ENCODE measurements at regions not wholly inside any gene's neighbourhood (a gene's known extent, or its start where the extent isn't known, plus 50 kb on each side); places are given as distances from the start of the nearest gene placed in this dataset.

DNA sequence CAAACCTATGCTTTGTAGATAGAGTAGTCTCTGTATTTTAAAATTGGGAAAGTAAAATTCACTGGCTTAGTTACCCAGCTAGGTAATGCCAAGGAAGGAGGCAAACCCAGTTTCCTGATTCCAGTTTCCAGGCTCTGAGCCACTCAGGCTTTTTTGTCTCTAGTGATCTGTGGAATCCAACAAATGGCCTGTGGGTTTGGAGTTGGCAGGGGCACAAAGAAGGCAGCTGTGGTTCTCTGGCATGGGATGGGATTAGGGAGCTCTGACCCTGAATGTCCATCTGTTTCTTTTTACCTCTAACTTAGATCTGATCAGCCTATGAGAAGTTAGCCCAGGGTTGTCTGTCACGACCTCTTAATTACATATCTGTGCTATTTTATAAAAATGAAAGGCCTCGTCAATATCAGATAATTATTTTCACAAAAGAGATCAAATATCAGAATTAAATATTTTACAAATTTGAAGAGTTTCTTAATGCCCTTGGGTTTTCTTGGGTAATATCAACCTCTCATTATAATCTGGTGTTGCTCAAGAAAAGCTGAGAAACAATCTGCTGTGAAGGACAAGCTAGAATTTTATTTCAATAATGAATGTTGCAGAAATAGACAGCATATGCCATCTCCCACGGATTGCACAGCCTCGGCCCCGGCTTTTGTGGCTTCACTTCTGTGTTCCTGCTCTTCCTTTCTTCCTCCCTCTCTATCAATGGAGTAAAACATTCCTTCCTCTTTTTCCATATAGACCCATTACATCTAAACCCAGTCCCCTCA, 63.7 kb upstream of the DAZL start:
- DNase-seq (ENCODE audit: low spot score) (no peak), ATAC-seq (no peak)
- Histone ChIP-seq H3K79me2 (replicated peaks; ENCODE audit: insufficient read depth) (peaks cover 30% of the 10 kb centered on the region), H3K4me3 (no peak overlapping the region), H3K4me1 (ENCODE audit: insufficient read depth) (peaks cover 56% of the 10 kb centered on the region), H3K9me2 (ENCODE audit: insufficient read depth) (peaks cover 5% of the 10 kb centered on the region), H3K27ac (ENCODE audit: low read depth) (peak overlapping the region; percentile 95), H3K27me3 (ENCODE audit: insufficient read depth) (no peaks in the 10 kb centered on the region), H3K4me2 (no peak overlapping the region), H3K36me3 (ENCODE audit: insufficient read depth) (peaks cover 2% of the 10 kb centered on the region; the same call in 1 of the 2 replicates), H3F3A (replicated peaks; ENCODE audit: low read depth) (peaks cover 14% of the 10 kb centered on the region), H2AFZ (no peak overlapping the region), H4K20me1 (replicated peaks; ENCODE audit: insufficient read depth) (no peaks in the 10 kb centered on the region)
- peaks cover 23% of the 10 kb centered on the region for H3K9me3 Mint-ChIP-seq
- TF ChIP-seq ZNF331 (CRISPR knock-in tag; IDR thresholded peaks at IDR 0.05; ENCODE audit: low read depth), result no peak
- TF ChIP-seq EZH2 (IDR thresholded peaks at IDR 0.05; ENCODE audit: low read depth, unreplicated experiment), result no peak
- TF ChIP-seq STAT1 (IDR thresholded peaks at IDR 0.05; ENCODE audit: unreplicated experiment), result no peak
- TF ChIP-seq, protein P1, sequence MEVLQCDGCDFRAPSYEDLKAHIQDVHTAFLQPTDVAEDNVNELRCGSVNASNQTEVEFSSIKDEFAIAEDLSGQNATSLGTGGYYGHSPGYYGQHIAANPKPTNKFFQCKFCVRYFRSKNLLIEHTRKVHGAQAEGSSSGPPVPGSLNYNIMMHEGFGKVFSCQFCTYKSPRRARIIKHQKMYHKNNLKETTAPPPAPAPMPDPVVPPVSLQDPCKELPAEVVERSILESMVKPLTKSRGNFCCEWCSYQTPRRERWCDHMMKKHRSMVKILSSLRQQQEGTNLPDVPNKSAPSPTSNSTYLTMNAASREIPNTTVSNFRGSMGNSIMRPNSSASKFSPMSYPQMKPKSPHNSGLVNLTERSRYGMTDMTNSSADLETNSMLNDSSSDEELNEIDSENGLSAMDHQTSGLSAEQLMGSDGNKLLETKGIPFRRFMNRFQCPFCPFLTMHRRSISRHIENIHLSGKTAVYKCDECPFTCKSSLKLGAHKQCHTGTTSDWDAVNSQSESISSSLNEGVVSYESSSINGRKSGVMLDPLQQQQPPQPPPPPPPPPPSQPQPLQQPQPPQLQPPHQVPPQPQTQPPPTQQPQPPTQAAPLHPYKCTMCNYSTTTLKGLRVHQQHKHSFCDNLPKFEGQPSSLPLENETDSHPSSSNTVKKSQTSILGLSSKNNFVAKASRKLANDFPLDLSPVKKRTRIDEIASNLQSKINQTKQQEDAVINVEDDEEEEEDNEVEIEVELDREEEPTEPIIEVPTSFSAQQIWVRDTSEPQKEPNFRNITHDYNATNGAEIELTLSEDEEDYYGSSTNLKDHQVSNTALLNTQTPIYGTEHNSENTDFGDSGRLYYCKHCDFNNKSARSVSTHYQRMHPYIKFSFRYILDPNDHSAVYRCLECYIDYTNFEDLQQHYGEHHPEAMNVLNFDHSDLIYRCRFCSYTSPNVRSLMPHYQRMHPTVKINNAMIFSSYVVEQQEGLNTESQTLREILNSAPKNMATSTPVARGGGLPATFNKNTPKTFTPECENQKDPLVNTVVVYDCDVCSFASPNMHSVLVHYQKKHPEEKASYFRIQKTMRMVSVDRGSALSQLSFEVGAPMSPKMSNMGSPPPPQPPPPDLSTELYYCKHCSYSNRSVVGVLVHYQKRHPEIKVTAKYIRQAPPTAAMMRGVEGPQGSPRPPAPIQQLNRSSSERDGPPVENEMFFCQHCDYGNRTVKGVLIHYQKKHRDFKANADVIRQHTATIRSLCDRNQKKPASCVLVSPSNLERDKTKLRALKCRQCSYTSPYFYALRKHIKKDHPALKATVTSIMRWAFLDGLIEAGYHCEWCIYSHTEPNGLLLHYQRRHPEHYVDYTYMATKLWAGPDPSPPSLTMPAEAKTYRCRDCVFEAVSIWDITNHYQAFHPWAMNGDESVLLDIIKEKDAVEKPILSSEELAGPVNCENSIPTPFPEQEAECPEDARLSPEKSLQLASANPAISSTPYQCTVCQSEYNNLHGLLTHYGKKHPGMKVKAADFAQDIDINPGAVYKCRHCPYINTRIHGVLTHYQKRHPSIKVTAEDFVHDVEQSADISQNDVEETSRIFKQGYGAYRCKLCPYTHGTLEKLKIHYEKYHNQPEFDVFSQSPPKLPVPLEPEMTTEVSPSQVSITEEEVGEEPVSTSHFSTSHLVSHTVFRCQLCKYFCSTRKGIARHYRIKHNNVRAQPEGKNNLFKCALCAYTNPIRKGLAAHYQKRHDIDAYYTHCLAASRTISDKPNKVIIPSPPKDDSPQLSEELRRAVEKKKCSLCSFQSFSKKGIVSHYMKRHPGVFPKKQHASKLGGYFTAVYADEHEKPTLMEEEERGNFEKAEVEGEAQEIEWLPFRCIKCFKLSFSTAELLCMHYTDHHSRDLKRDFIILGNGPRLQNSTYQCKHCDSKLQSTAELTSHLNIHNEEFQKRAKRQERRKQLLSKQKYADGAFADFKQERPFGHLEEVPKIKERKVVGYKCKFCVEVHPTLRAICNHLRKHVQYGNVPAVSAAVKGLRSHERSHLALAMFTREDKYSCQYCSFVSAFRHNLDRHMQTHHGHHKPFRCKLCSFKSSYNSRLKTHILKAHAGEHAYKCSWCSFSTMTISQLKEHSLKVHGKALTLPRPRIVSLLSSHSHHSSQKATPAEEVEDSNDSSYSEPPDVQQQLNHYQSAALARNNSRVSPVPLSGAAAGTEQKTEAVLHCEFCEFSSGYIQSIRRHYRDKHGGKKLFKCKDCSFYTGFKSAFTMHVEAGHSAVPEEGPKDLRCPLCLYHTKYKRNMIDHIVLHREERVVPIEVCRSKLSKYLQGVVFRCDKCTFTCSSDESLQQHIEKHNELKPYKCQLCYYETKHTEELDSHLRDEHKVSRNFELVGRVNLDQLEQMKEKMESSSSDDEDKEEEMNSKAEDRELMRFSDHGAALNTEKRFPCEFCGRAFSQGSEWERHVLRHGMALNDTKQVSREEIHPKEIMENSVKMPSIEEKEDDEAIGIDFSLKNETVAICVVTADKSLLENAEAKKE (CRISPR knock-in tag; IDR thresholded peaks at IDR 0.05), result no peak
- TF ChIP-seq, protein P2, sequence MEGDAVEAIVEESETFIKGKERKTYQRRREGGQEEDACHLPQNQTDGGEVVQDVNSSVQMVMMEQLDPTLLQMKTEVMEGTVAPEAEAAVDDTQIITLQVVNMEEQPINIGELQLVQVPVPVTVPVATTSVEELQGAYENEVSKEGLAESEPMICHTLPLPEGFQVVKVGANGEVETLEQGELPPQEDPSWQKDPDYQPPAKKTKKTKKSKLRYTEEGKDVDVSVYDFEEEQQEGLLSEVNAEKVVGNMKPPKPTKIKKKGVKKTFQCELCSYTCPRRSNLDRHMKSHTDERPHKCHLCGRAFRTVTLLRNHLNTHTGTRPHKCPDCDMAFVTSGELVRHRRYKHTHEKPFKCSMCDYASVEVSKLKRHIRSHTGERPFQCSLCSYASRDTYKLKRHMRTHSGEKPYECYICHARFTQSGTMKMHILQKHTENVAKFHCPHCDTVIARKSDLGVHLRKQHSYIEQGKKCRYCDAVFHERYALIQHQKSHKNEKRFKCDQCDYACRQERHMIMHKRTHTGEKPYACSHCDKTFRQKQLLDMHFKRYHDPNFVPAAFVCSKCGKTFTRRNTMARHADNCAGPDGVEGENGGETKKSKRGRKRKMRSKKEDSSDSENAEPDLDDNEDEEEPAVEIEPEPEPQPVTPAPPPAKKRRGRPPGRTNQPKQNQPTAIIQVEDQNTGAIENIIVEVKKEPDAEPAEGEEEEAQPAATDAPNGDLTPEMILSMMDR (conservative IDR thresholded peaks at IDR 0.05; ENCODE audit: low read depth in 2 of 2), result no peak
- TF ChIP-seq EZH2phosphoT487 (IDR thresholded peaks at IDR 0.05; ENCODE audit: unreplicated experiment), result no peak
- TF ChIP-seq JUNB (IDR thresholded peaks at IDR 0.05; ENCODE audit: unreplicated experiment), result no peak
- no peak for TF ChIP-seq POLR2AphosphoS5 (IDR thresholded peaks at IDR 0.05; ENCODE audit: low read depth)
- TF ChIP-seq, protein P3, sequence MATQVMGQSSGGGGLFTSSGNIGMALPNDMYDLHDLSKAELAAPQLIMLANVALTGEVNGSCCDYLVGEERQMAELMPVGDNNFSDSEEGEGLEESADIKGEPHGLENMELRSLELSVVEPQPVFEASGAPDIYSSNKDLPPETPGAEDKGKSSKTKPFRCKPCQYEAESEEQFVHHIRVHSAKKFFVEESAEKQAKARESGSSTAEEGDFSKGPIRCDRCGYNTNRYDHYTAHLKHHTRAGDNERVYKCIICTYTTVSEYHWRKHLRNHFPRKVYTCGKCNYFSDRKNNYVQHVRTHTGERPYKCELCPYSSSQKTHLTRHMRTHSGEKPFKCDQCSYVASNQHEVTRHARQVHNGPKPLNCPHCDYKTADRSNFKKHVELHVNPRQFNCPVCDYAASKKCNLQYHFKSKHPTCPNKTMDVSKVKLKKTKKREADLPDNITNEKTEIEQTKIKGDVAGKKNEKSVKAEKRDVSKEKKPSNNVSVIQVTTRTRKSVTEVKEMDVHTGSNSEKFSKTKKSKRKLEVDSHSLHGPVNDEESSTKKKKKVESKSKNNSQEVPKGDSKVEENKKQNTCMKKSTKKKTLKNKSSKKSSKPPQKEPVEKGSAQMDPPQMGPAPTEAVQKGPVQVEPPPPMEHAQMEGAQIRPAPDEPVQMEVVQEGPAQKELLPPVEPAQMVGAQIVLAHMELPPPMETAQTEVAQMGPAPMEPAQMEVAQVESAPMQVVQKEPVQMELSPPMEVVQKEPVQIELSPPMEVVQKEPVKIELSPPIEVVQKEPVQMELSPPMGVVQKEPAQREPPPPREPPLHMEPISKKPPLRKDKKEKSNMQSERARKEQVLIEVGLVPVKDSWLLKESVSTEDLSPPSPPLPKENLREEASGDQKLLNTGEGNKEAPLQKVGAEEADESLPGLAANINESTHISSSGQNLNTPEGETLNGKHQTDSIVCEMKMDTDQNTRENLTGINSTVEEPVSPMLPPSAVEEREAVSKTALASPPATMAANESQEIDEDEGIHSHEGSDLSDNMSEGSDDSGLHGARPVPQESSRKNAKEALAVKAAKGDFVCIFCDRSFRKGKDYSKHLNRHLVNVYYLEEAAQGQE (IDR thresholded peaks at IDR 0.05; ENCODE audit: unreplicated experiment), result no peak
- H3K27ac Mint-ChIP-seq, result no peak overlapping the region
- H3K4me3 Mint-ChIP-seq, result no peak overlapping the region
- peaks cover 53% of the 10 kb centered on the region for H3K36me3 Mint-ChIP-seq (ENCODE audit: low read depth)
- H3K27me3 Mint-ChIP-seq (ENCODE audit: insufficient read depth, low read depth, poor library complexity), result peaks cover 8% of the 10 kb centered on the region
- H3K4me1 Mint-ChIP-seq, result peaks cover 54% of the 10 kb centered on the region

All from GM23338 (cell line).